Activated naive CD8-positive, alpha-beta T cell (primary cell): ENCODE measurements at regions not wholly inside any gene's neighbourhood (a gene's known extent, or its start where the extent isn't known, plus 50 kb on each side); places are given as distances from the start of the nearest gene placed in this dataset.

Experiments
- H3K27ac Mint-ChIP-seq: one replicate; pipeline ENCODE4 v1.8.0; 2021; ENCODE audit warnings: mixed read lengths
- H3K27me3 Mint-ChIP-seq: one replicate; pipeline ENCODE4 v1.8.0; 2021; ENCODE audit warnings: mixed read lengths
- H3K36me3 Mint-ChIP-seq: one replicate; pipeline ENCODE4 v1.8.0; 2021; ENCODE audit warnings: mixed read lengths
- H3K4me1 Mint-ChIP-seq: one replicate; pipeline ENCODE4 v1.8.0; 2021; ENCODE audit warnings: low read depth, mixed read lengths
- H3K4me3 Mint-ChIP-seq: one replicate; pipeline ENCODE4 v1.8.0; 2021; ENCODE audit warnings: mild to moderate bottlenecking, mixed read lengths
- H3K9me3 Mint-ChIP-seq: one replicate; pipeline ENCODE4 v1.8.0; 2021; ENCODE audit warnings: low read depth, mixed read lengths

GRCh38 chr9:102032614-102033013 is 294.2 kb upstream of the GRIN3A start:
- Mint-ChIP-seq H3K27me3 (no peaks in the 10 kb centered on the region), H3K9me3 (no peaks in the 10 kb centered on the region), H3K36me3 (no peaks in the 10 kb centered on the region), H3K4me3 (no peak overlapping the region), H3K4me1 (no peaks in the 10 kb centered on the region), H3K27ac (no peak overlapping the region)

- Mint-ChIP-seq H3K27me3 (peaks cover 2% of the 10 kb centered on the region), H3K27ac (no peak overlapping the region), H3K4me3 (no peak overlapping the region), H3K9me3 (no peaks in the 10 kb centered on the region), H3K36me3 (no peaks in the 10 kb centered on the region), H3K4me1 (no peaks in the 10 kb centered on the region)
These were observed 262.5 kb upstream of the GRIN3A start for GRCh38 chr9:102000956-102001355.

GRCh38 chr9:101999441-101999840 is 261.0 kb upstream of the GRIN3A start:
- Mint-ChIP-seq H3K36me3 (no peaks in the 10 kb centered on the region), H3K27ac (no peak overlapping the region), H3K27me3 (peaks cover 2% of the 10 kb centered on the region), H3K4me1 (no peaks in the 10 kb centered on the region), H3K9me3 (no peaks in the 10 kb centered on the region), H3K4me3 (no peak overlapping the region)

- H3K27ac Mint-ChIP-seq = no peak overlapping the region
- peaks cover 2% of the 10 kb centered on the region for H3K27me3 Mint-ChIP-seq
- H3K4me3 Mint-ChIP-seq = no peak overlapping the region
- H3K4me1 Mint-ChIP-seq = no peaks in the 10 kb centered on the region
- no peaks in the 10 kb centered on the region for H3K36me3 Mint-ChIP-seq
- no peaks in the 10 kb centered on the region for H3K9me3 Mint-ChIP-seq
These were observed 256.8 kb upstream of the GRIN3A start for GRCh38 chr9:101995231-101995630.

GRCh38 chr9:101993771-101994170 is 255.3 kb upstream of the GRIN3A start:
- Mint-ChIP-seq H3K4me3 (no peak overlapping the region), H3K27me3 (peaks cover 2% of the 10 kb centered on the region), H3K4me1 (no peaks in the 10 kb centered on the region), H3K9me3 (no peaks in the 10 kb centered on the region), H3K27ac (no peak overlapping the region), H3K36me3 (no peaks in the 10 kb centered on the region)

DNA sequence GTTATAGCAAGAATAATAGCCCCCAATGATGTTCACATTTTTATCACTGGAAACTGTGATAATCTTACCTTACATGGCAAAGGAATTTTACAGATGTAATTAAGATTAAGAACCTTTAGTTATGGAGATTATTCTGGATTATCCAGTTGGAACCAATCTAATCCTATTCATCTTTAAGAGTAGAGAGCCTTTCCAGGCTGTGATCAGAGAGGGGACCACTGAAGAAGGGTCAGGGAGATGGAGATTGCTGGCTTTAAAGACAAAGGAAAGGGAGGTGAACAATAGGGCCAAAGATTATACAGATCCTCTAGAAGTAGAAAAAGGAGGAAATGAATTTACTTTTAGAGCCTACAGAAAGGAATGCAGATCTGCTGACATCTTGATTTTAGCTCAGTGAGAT is 253.5 kb upstream of the GRIN3A start:
- Mint-ChIP-seq H3K36me3 (no peaks in the 10 kb centered on the region), H3K9me3 (no peaks in the 10 kb centered on the region), H3K4me3 (no peak overlapping the region), H3K27ac (no peak overlapping the region), H3K27me3 (no peaks in the 10 kb centered on the region), H3K4me1 (no peaks in the 10 kb centered on the region)

- Mint-ChIP-seq H3K36me3 (no peaks in the 10 kb centered on the region), H3K27ac (no peak overlapping the region), H3K27me3 (peaks cover 4% of the 10 kb centered on the region), H3K4me1 (no peaks in the 10 kb centered on the region), H3K9me3 (no peaks in the 10 kb centered on the region), H3K4me3 (no peak overlapping the region)
These were observed 239.3 kb upstream of the GRIN3A start for GRCh38 chr9:101977614-101978210.

DNA sequence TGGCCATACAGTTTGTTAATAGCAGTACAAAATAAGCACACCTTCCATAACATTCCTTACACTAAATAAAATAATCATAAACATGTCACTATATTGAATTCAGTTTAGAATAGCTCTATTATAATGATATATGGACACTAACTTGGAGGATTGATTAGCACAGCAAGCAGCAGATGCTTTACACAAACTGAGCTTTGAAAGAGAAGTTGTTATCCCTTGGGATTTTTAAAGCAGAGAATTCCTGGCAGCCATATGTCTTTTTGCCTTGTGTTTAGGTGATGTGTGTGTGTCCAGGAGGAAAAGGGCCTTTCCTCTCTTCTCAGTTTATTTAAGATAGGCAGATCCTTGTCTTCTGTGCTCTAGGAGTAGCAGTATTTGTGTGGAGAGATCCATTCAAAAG is 232.2 kb upstream of the GRIN3A start:
- no peaks in the 10 kb centered on the region for H3K36me3 Mint-ChIP-seq
- H3K27me3 Mint-ChIP-seq = peaks cover 8% of the 10 kb centered on the region

DNA sequence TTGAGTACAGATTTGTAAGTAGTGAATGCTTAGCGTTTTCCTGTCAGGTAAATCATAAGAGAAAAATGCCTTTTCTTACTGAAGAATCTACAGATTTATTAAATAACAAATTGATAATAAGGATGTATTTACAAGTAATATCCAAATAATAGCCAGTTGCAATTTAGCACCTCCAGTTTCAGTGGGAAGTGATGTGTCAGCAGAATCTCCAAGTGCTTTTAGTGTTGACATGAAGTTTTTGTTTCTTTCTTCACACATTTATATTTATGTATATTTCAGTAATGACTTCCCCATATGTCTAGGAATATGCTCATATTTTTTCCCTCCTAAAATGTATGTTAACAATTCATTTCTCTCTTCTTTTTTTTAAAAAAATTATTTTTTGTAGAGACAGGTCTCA is 229.9 kb upstream of the GRIN3A start:
- H3K36me3 Mint-ChIP-seq = no peaks in the 10 kb centered on the region
- H3K27ac Mint-ChIP-seq = no peak overlapping the region
- H3K27me3 Mint-ChIP-seq = peaks cover 8% of the 10 kb centered on the region
- H3K9me3 Mint-ChIP-seq = no peaks in the 10 kb centered on the region
- no peaks in the 10 kb centered on the region for H3K4me1 Mint-ChIP-seq
- no peak overlapping the region for H3K4me3 Mint-ChIP-seq

More for the DNA sequence above, 232.2 kb upstream of the GRIN3A start:
- H3K9me3 Mint-ChIP-seq = no peaks in the 10 kb centered on the region
- H3K4me1 Mint-ChIP-seq = no peaks in the 10 kb centered on the region
- H3K4me3 Mint-ChIP-seq = no peak overlapping the region
- no peak overlapping the region for H3K27ac Mint-ChIP-seq

DNA sequence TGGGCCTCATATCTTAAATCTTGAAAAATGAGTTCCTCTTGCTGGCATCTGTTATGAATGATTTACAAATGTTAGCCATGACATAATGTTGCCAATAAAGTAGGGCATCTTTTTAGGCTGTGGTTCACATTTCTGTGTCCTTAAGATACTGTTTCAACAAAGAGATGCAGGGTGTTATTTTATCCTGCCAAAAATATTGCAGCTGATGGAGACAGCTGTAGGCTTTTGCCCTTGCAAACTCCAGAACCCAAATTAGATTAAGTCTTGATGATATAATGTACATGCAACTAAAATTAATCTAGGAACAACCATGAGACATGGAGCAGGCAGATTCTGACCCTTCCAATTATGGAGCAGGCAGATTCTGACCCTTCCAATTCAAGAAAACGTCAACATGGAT is 228.2 kb upstream of the GRIN3A start:
- no peaks in the 10 kb centered on the region for H3K4me1 Mint-ChIP-seq
- no peak overlapping the region for H3K27ac Mint-ChIP-seq
- H3K9me3 Mint-ChIP-seq = no peaks in the 10 kb centered on the region
- H3K36me3 Mint-ChIP-seq = no peaks in the 10 kb centered on the region
- peaks cover 8% of the 10 kb centered on the region for H3K27me3 Mint-ChIP-seq
- H3K4me3 Mint-ChIP-seq = no peak overlapping the region

DNA sequence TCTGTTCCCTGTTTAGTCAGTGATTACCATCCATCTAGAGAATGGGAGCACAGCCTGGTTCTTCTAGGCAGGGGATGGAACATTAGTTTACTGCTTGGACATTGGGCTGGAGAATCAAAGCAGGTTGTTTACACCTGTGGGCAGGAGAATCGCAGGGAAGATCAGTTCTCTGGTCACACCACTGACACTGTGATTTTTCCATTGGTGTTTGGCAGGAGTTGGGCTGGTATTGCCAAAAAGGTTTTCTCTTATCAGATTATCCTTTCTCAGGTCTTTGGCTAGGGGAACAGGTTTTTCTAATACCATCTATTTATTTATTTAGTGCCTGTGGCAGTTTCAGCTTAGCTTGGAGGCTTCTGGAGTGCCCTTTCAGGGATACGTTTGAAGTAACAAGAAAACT is 219.3 kb upstream of the GRIN3A start:
- H3K4me1 Mint-ChIP-seq = no peaks in the 10 kb centered on the region
- H3K4me3 Mint-ChIP-seq = no peak overlapping the region
- H3K36me3 Mint-ChIP-seq = no peaks in the 10 kb centered on the region
- no peaks in the 10 kb centered on the region for H3K27me3 Mint-ChIP-seq
- no peak overlapping the region for H3K27ac Mint-ChIP-seq
- no peaks in the 10 kb centered on the region for H3K9me3 Mint-ChIP-seq

DNA sequence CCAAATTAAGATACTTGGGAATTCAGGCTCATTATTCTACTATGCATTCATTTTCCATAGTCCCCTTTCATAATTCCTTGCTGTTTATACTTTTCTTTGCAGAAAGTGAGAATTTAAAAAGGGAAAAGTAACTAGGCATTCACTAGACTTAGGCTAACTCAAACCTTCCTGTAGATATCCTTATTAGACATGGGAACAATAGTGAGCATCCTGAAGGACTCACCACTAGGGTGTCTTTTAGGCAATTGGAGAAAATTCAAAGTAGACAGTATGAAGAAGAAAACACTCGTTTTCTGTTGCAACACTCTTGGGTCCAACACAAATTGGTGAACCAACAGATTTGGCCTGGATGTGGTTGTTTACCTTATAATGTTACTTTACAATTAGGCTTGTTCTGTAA is 213.2 kb upstream of the GRIN3A start:
- no peaks in the 10 kb centered on the region for H3K9me3 Mint-ChIP-seq

DNA sequence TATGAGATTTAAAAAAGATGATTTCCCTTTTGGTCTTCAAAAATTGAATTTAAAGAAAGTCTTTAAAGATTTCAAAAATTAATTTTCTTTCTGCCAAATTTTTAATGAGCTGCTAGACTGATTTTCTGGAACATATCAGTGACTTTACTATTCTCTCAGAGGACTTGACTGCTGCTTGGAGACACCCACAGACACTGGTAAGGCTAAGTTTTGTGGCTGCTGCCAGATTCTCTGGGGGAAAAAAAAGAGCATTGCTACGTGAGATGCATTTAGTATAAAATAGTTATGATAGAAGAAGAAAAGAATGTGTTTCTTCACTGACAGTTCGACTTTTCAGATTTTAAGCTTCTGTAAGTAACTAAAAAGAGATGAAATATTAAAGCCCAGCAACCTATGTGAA is 193.3 kb upstream of the GRIN3A start:
- Mint-ChIP-seq H3K9me3 (no peaks in the 10 kb centered on the region), H3K4me3 (no peak overlapping the region), H3K27me3 (no peaks in the 10 kb centered on the region), H3K36me3 (no peaks in the 10 kb centered on the region), H3K27ac (no peak overlapping the region), H3K4me1 (no peaks in the 10 kb centered on the region)

More for the DNA sequence above, 213.2 kb upstream of the GRIN3A start:
- Mint-ChIP-seq H3K27me3 (peaks cover 2% of the 10 kb centered on the region), H3K27ac (no peak overlapping the region), H3K4me3 (no peak overlapping the region), H3K36me3 (no peaks in the 10 kb centered on the region), H3K4me1 (no peaks in the 10 kb centered on the region)

DNA sequence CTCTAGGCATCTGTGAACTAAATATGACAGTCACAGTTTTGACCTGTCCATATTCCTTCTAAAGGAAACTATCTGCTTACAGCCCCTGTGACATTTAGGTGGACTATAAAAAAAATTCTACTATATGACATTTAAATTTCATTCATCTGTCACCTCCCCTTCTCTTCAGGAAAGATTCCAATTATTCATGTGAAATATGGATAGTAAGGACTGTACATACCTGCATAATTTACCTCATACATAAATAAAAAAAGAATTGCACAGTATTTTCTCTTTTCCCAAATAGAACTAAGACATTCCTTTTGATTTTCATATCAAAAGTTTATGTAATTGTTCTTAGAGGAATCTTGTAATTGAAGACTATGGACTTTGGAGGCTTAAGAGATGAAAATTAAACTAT is 192.3 kb upstream of the GRIN3A start:
- Mint-ChIP-seq H3K27ac (no peak overlapping the region), H3K4me1 (no peaks in the 10 kb centered on the region), H3K4me3 (no peak overlapping the region), H3K9me3 (no peaks in the 10 kb centered on the region), H3K36me3 (no peaks in the 10 kb centered on the region), H3K27me3 (no peaks in the 10 kb centered on the region)

DNA sequence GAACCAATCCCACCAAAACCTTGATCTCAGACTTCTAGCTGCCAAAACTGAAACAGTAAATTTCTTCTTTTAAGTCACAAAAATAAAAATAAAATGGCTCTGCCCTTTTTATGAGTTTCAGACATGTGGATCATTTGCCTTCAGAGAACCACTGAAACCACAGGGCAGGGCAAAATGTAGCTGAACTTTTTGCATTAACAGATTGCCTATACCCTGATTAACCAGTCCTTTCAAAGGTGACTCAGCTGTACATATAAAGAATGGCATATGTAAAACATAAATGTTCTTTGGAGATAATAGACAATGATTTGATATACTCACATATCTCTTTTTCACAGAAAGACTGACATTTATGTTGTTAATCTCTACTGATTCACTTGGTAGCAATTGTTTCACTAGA is 187.1 kb upstream of the GRIN3A start:
- no peaks in the 10 kb centered on the region for H3K9me3 Mint-ChIP-seq
- no peaks in the 10 kb centered on the region for H3K36me3 Mint-ChIP-seq
- H3K27ac Mint-ChIP-seq = no peak overlapping the region
- no peaks in the 10 kb centered on the region for H3K27me3 Mint-ChIP-seq
- H3K4me3 Mint-ChIP-seq = no peak overlapping the region
- H3K4me1 Mint-ChIP-seq = no peaks in the 10 kb centered on the region

DNA sequence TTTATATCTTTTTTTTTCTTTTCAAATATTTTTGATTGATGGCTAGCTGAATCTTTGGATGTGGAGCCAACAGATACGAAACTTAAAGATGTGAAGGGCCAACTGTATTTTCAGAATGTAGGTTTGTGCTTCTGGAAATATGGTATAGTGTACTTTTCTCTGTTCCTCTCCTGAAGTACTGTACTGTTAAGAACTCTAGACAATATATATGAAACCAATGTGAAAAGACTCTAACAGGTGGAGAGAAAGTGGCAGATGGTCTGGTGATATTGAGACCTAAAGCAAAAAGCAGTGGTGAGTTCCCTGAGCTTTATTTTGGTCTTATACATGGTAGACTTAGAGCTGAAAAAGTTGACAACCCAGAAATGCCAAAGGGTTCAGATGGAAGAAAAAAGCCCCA is 185.0 kb upstream of the GRIN3A start:
- H3K9me3 Mint-ChIP-seq = no peaks in the 10 kb centered on the region
- H3K36me3 Mint-ChIP-seq = no peaks in the 10 kb centered on the region
- no peak overlapping the region for H3K27ac Mint-ChIP-seq
- no peaks in the 10 kb centered on the region for H3K4me1 Mint-ChIP-seq
- no peak overlapping the region for H3K4me3 Mint-ChIP-seq
- H3K27me3 Mint-ChIP-seq = no peaks in the 10 kb centered on the region
